ENCODE measurements at regions not wholly inside any gene's neighbourhood (a gene's known extent, or its start where the extent isn't known, plus 50 kb on each side); places are given as distances from the start of the nearest gene placed in this dataset.

- no peaks in the 10 kb centered on the region for H3K27me3 ChIP-seq (ENCODE audit: control insufficient read depth in 3 of 3, insufficient read depth in 3 of 3, low read length in 3 of 3)
- WGBS, 3 donors = 61 to 75% (median 71%) methylated on average over 3 of the region's 3 CpGs
- H3K4me3 ChIP-seq (ENCODE audit: low read depth in 1 of 3, low read length in 3 of 3) = no peak overlapping the region
- DNase-seq = no peak
- no peak overlapping the region for H3K27ac ChIP-seq (ENCODE audit: low read depth in 1 of 3, low read length in 2 of 3)
- H3K4me1 ChIP-seq (ENCODE audit: control insufficient read depth in 3 of 3, insufficient read depth in 2 of 3, low read depth in 1 of 3, low read length in 2 of 3) = no peaks in the 10 kb centered on the region
- no peaks in the 10 kb centered on the region for H3K9me3 ChIP-seq (ENCODE audit: control insufficient read depth in 2 of 2, insufficient read depth in 1 of 2, low read depth in 1 of 2, low read length in 1 of 2)
- H3K36me3 ChIP-seq (ENCODE audit: control insufficient read depth in 3 of 3, insufficient read depth in 2 of 3, low read depth in 1 of 3, low read length in 3 of 3) = no peaks in the 10 kb centered on the region
- FAIRE-seq = no peak
Observed at GRCh38 chr2:12363138-12363537, 353.6 kb upstream of the TRIB2 start.

DNA sequence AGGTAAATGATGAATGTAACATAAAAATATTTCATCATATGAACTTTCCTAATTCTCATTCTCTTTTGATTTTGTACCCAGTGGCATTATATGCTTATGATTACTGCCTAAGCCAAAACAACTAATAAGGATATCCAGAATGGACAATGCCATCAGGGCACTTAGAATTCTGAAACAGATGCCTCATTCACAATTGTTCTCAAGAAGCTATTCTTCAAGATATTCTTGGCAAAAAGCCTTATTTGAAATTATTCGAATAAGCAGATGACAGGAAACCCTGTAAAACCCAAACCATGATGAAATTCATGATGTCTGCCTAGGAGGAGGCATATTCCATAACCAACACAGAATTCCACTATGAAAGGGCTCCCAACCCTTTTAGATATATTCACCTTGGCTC, 353.2 kb upstream of the TRIB2 start:
- WGBS, 3 donors = 59 to 74% (median 68%) methylated on average over 1 of the region's 1 CpG
- H3K36me3 ChIP-seq (ENCODE audit: control insufficient read depth in 3 of 3, insufficient read depth in 2 of 3, low read depth in 1 of 3, low read length in 3 of 3) = no peaks in the 10 kb centered on the region
- no peaks in the 10 kb centered on the region for H3K4me1 ChIP-seq (ENCODE audit: control insufficient read depth in 3 of 3, insufficient read depth in 2 of 3, low read depth in 1 of 3, low read length in 2 of 3)
- no peak overlapping the region for H3K27ac ChIP-seq (ENCODE audit: low read depth in 1 of 3, low read length in 2 of 3)
- no peak overlapping the region for H3K4me3 ChIP-seq (ENCODE audit: low read depth in 1 of 3, low read length in 3 of 3)
- DNase-seq = no peak
- FAIRE-seq = no peak
- H3K9me3 ChIP-seq (ENCODE audit: control insufficient read depth in 2 of 2, insufficient read depth in 1 of 2, low read depth in 1 of 2, low read length in 1 of 2) = no peaks in the 10 kb centered on the region
- no peaks in the 10 kb centered on the region for H3K27me3 ChIP-seq (ENCODE audit: control insufficient read depth in 3 of 3, insufficient read depth in 3 of 3, low read length in 3 of 3)

DNA sequence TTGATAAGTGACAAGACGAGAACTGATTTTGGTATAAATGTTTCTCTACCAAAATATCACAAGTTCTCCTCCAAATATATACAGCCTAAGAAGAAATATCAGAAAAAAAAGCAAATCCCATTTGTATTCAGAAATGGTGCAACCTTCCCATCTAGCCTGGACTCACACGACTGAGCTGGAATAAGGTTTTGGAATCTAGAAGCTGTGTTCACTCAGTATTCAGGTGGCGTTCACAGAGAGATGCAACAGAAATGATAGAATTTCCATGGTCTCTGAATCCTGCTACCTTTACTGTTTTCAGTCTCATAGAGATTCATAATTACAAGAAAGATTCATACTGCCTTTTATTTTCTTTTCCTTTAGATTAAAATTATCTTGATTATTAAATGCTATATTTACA, 347.2 kb upstream of the TRIB2 start:
- H3K27ac ChIP-seq (ENCODE audit: low read depth in 1 of 3, low read length in 2 of 3) = no peak overlapping the region
- no peaks in the 10 kb centered on the region for H3K36me3 ChIP-seq (ENCODE audit: control insufficient read depth in 3 of 3, insufficient read depth in 2 of 3, low read depth in 1 of 3, low read length in 3 of 3)
- no peaks in the 10 kb centered on the region for H3K4me1 ChIP-seq (ENCODE audit: control insufficient read depth in 3 of 3, insufficient read depth in 2 of 3, low read depth in 1 of 3, low read length in 2 of 3)
- no peak for DNase-seq
- no peak for FAIRE-seq
- 86 to 93% (median 91%) methylated on average over 3 of the region's 3 CpGs for WGBS, 3 donors
- H3K9me3 ChIP-seq (ENCODE audit: control insufficient read depth in 2 of 2, insufficient read depth in 1 of 2, low read depth in 1 of 2, low read length in 1 of 2) = no peaks in the 10 kb centered on the region
- no peaks in the 10 kb centered on the region for H3K27me3 ChIP-seq (ENCODE audit: control insufficient read depth in 3 of 3, insufficient read depth in 3 of 3, low read length in 3 of 3)
- H3K4me3 ChIP-seq (ENCODE audit: low read depth in 1 of 3, low read length in 3 of 3) = no peak overlapping the region

- Histone ChIP-seq H3K27me3 (ENCODE audit: control insufficient read depth in 3 of 3, insufficient read depth in 3 of 3, low read length in 3 of 3) (no peaks in the 10 kb centered on the region), H3K4me1 (ENCODE audit: control insufficient read depth in 3 of 3, insufficient read depth in 2 of 3, low read depth in 1 of 3, low read length in 2 of 3) (no peaks in the 10 kb centered on the region), H3K27ac (ENCODE audit: low read depth in 1 of 3, low read length in 2 of 3) (no peak overlapping the region), H3K4me3 (ENCODE audit: low read depth in 1 of 3, low read length in 3 of 3) (no peak overlapping the region), H3K9me3 (ENCODE audit: control insufficient read depth in 2 of 2, insufficient read depth in 1 of 2, low read depth in 1 of 2, low read length in 1 of 2) (no peaks in the 10 kb centered on the region), H3K36me3 (ENCODE audit: control insufficient read depth in 3 of 3, insufficient read depth in 2 of 3, low read depth in 1 of 3, low read length in 3 of 3) (no peaks in the 10 kb centered on the region)
- DNase-seq (no peak), FAIRE-seq (no peak)
- 90 to 96% (median 92%) methylated on average over 1 of the region's 1 CpG for WGBS, 3 donors
Observed at GRCh38 chr2:12376025-12376424, 340.7 kb upstream of the TRIB2 start.

- DNase-seq (no peak), FAIRE-seq (no peak)
- H3K4me1 ChIP-seq (ENCODE audit: control insufficient read depth in 3 of 3, insufficient read depth in 2 of 3, low read depth in 1 of 3, low read length in 2 of 3) = no peaks in the 10 kb centered on the region
- H3K4me3 ChIP-seq (ENCODE audit: low read depth in 1 of 3, low read length in 3 of 3) = no peak overlapping the region
- H3K9me3 ChIP-seq (ENCODE audit: control insufficient read depth in 2 of 2, insufficient read depth in 1 of 2, low read depth in 1 of 2, low read length in 1 of 2) = no peaks in the 10 kb centered on the region
- H3K27ac ChIP-seq (ENCODE audit: low read depth in 1 of 3, low read length in 2 of 3) = no peak overlapping the region
- H3K27me3 ChIP-seq (ENCODE audit: control insufficient read depth in 3 of 3, insufficient read depth in 3 of 3, low read length in 3 of 3) = no peaks in the 10 kb centered on the region
- WGBS, 3 donors = 69 to 91% (median 83%) methylated on average over 1 of the region's 1 CpG
- no peaks in the 10 kb centered on the region for H3K36me3 ChIP-seq (ENCODE audit: control insufficient read depth in 3 of 3, insufficient read depth in 2 of 3, low read depth in 1 of 3, low read length in 3 of 3)
Observed at GRCh38 chr2:12379143-12379542, 337.6 kb upstream of the TRIB2 start.

- Histone ChIP-seq H3K27me3 (ENCODE audit: control insufficient read depth in 3 of 3, insufficient read depth in 3 of 3, low read length in 3 of 3) (no peaks in the 10 kb centered on the region), H3K27ac (ENCODE audit: low read depth in 1 of 3, low read length in 2 of 3) (no peak overlapping the region), H3K4me3 (ENCODE audit: low read depth in 1 of 3, low read length in 3 of 3) (no peak overlapping the region), H3K36me3 (ENCODE audit: control insufficient read depth in 3 of 3, insufficient read depth in 2 of 3, low read depth in 1 of 3, low read length in 3 of 3) (no peaks in the 10 kb centered on the region), H3K4me1 (ENCODE audit: control insufficient read depth in 3 of 3, insufficient read depth in 2 of 3, low read depth in 1 of 3, low read length in 2 of 3) (no peaks in the 10 kb centered on the region), H3K9me3 (ENCODE audit: control insufficient read depth in 2 of 2, insufficient read depth in 1 of 2, low read depth in 1 of 2, low read length in 1 of 2) (no peaks in the 10 kb centered on the region)
- no peak for DNase-seq
- WGBS, 3 donors = 64 to 78% (median 67%) methylated on average over 2 of the region's 2 CpGs
- FAIRE-seq = no peak
Observed at GRCh38 chr2:12381543-12382325, 335.0 kb upstream of the TRIB2 start.

DNA sequence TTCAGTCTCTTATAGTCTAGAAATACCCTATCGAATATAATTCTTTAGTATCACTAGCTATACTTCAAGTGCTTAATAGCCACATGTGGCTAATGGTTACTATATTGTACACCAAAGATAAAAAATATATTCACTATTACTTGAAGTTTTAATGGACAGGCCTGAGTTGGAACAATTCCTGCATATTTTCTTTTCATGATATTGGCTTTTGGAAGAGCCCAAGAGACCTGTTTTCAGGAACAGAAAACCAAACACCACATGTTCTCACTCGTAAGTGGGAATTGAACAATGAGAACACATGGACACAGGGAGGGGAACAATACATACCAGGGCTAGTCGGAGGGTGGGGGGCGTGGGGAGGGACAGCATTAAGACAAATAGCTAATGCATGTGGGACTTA, 334.4 kb upstream of the TRIB2 start:
- Histone ChIP-seq H3K4me3 (ENCODE audit: low read depth in 1 of 3, low read length in 3 of 3) (no peak overlapping the region), H3K9me3 (ENCODE audit: control insufficient read depth in 2 of 2, insufficient read depth in 1 of 2, low read depth in 1 of 2, low read length in 1 of 2) (no peaks in the 10 kb centered on the region), H3K27ac (ENCODE audit: low read depth in 1 of 3, low read length in 2 of 3) (no peak overlapping the region), H3K36me3 (ENCODE audit: control insufficient read depth in 3 of 3, insufficient read depth in 2 of 3, low read depth in 1 of 3, low read length in 3 of 3) (no peaks in the 10 kb centered on the region), H3K4me1 (ENCODE audit: control insufficient read depth in 3 of 3, insufficient read depth in 2 of 3, low read depth in 1 of 3, low read length in 2 of 3) (no peaks in the 10 kb centered on the region), H3K27me3 (ENCODE audit: control insufficient read depth in 3 of 3, insufficient read depth in 3 of 3, low read length in 3 of 3) (no peaks in the 10 kb centered on the region)
- no peak for FAIRE-seq
- 68 to 84% (median 73%) methylated on average over 4 of the region's 4 CpGs for WGBS, 3 donors
- DNase-seq = no peak

- H3K9me3 ChIP-seq (ENCODE audit: control insufficient read depth in 2 of 2, insufficient read depth in 1 of 2, low read depth in 1 of 2, low read length in 1 of 2) = no peaks in the 10 kb centered on the region
- no peak for FAIRE-seq
- H3K27me3 ChIP-seq (ENCODE audit: control insufficient read depth in 3 of 3, insufficient read depth in 3 of 3, low read length in 3 of 3) = no peaks in the 10 kb centered on the region
- WGBS, 3 donors = 62 to 82% (median 78%) methylated on average over 9 of the region's 9 CpGs
- no peaks in the 10 kb centered on the region for H3K4me1 ChIP-seq (ENCODE audit: control insufficient read depth in 3 of 3, insufficient read depth in 2 of 3, low read depth in 1 of 3, low read length in 2 of 3)
- no peak overlapping the region for H3K27ac ChIP-seq (ENCODE audit: low read depth in 1 of 3, low read length in 2 of 3)
- no peak overlapping the region for H3K4me3 ChIP-seq (ENCODE audit: low read depth in 1 of 3, low read length in 3 of 3)
- no peaks in the 10 kb centered on the region for H3K36me3 ChIP-seq (ENCODE audit: control insufficient read depth in 3 of 3, insufficient read depth in 2 of 3, low read depth in 1 of 3, low read length in 3 of 3)
- DNase-seq = no peak
Observed at GRCh38 chr2:12389344-12390045, 327.2 kb upstream of the TRIB2 start.
